ENCODE measurements at regions not wholly inside any gene's neighbourhood (a gene's known extent, or its start where the extent isn't known, plus 50 kb on each side); places are given as distances from the start of the nearest gene placed in this dataset.

DNA sequence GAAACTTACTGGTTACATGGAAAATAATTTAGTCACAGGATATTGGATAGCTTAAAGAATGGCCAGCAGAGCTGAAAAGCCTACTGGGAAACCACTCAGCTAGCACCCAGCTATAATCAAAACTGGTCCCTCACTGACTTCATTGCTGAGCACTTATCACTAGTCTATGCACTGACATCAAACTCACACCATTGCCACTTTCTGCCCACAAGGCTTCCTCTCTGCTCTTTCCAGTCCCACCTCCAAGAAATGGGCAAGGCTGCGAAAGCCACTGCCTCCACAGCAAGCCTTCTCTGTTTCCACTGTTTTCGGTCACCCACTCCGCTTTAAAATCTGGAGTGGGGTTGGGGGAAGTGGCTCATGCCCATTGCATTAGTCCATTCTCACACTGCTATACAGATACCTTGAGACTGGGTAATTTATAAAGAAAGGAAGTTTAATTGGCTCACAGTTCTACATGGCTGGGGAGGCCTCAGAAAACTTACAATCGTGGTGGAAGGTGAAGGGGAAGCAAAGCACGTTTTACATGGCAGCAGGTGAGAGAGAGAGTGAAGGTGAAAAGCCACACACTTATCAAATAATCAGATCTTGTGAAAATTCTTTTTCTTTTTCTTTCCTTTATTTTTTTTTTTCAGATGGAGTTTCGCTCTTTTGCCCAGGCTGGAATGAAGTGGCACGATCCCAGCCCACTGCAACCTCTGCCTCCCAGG is 77.0 kb upstream of the CERS6 start:
- no peaks in the 10 kb centered on the region for H3K4me1 ChIP-seq (ENCODE audit: control insufficient read depth, insufficient read depth, low read length)
- H3K27me3 ChIP-seq (replicated peaks in 1 of 2; ENCODE audit: control insufficient read depth in 2 of 2, insufficient read depth in 2 of 2, low read length in 1 of 2): no peaks in the 10 kb centered on the region
- H3K9me3 ChIP-seq (replicated peaks; ENCODE audit: control insufficient read depth, insufficient read depth, low read length): no peaks in the 10 kb centered on the region; the same call in 2 of the 3 replicates
- 55% methylated on average over 6 of the region's 7 CpGs for WGBS (ENCODE audit: insufficient coverage, insufficient replicate concordance, low lambda C conversion rate, missing lambda C conversion rate)
- ATAC-seq: no peak
- H3K4me3 ChIP-seq: no peak overlapping the region
- H3K27ac ChIP-seq (ENCODE audit: control insufficient read depth, insufficient read depth): no peak overlapping the region
- TF ChIP-seq LARP7 (IDR thresholded peaks at IDR 0.05) (no peak), SUPT20H (IDR thresholded peaks at IDR 0.05; ENCODE audit: borderline replicate concordance, control insufficient read depth, low read depth, low read length) (no peak), SMARCA5 (IDR thresholded peaks at IDR 0.05) (no peak), SUZ12 (IDR thresholded peaks at IDR 0.05; ENCODE audit: unreplicated experiment) (no peak), ZNF622 (IDR thresholded peaks at IDR 0.05) (no peak)
- TF ChIP-seq, protein P1, sequence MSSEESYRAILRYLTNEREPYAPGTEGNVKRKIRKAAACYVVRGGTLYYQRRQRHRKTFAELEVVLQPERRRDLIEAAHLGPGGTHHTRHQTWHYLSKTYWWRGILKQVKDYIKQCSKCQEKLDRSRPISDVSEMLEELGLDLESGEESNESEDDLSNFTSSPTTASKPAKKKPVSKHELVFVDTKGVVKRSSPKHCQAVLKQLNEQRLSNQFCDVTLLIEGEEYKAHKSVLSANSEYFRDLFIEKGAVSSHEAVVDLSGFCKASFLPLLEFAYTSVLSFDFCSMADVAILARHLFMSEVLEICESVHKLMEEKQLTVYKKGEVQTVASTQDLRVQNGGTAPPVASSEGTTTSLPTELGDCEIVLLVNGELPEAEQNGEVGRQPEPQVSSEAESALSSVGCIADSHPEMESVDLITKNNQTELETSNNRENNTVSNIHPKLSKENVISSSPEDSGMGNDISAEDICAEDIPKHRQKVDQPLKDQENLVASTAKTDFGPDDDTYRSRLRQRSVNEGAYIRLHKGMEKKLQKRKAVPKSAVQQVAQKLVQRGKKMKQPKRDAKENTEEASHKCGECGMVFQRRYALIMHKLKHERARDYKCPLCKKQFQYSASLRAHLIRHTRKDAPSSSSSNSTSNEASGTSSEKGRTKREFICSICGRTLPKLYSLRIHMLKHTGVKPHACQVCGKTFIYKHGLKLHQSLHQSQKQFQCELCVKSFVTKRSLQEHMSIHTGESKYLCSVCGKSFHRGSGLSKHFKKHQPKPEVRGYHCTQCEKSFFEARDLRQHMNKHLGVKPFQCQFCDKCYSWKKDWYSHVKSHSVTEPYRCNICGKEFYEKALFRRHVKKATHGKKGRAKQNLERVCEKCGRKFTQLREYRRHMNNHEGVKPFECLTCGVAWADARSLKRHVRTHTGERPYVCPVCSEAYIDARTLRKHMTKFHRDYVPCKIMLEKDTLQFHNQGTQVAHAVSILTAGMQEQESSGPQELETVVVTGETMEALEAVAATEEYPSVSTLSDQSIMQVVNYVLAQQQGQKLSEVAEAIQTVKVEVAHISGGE (CRISPR knock-in tag; IDR thresholded peaks at IDR 0.05): no peak
- TF ChIP-seq, protein P2, sequence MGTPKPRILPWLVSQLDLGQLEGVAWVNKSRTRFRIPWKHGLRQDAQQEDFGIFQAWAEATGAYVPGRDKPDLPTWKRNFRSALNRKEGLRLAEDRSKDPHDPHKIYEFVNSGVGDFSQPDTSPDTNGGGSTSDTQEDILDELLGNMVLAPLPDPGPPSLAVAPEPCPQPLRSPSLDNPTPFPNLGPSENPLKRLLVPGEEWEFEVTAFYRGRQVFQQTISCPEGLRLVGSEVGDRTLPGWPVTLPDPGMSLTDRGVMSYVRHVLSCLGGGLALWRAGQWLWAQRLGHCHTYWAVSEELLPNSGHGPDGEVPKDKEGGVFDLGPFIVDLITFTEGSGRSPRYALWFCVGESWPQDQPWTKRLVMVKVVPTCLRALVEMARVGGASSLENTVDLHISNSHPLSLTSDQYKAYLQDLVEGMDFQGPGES (IDR thresholded peaks at IDR 0.05): no peak
- TF ChIP-seq, protein P3, sequence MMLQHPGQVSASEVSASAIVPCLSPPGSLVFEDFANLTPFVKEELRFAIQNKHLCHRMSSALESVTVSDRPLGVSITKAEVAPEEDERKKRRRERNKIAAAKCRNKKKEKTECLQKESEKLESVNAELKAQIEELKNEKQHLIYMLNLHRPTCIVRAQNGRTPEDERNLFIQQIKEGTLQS (IDR thresholded peaks at IDR 0.05; ENCODE audit: borderline replicate concordance, extremely low read depth, low read depth, low read length): no peak
- H3K9ac ChIP-seq (ENCODE audit: control insufficient read depth, insufficient read depth, low read length): no peak overlapping the region
- no TSS peak for BruUV-seq (replicated peaks)
- no peaks in the 10 kb centered on the region for H3K79me2 ChIP-seq (ENCODE audit: control insufficient read depth, insufficient read depth, low read length)
- H4K20me1 ChIP-seq (ENCODE audit: control insufficient read depth, insufficient read depth): no peaks in the 10 kb centered on the region
- H3K4me2 ChIP-seq (ENCODE audit: control insufficient read depth, insufficient read depth): no peak overlapping the region
- FAIRE-seq: no peak
- no peak overlapping the region for H2AFZ ChIP-seq (ENCODE audit: control insufficient read depth, low read depth, low read length)
- intact Hi-C loops (cut with micrococcal nuclease; ENCODE audit: unreplicated experiment) (no loop called here), in situ Hi-C loops (cut with MboI) (no loop called here)
- ChIA-PET SMC1A (ENCODE audit: uncharacterized antibody, unreplicated experiment) (no interaction called here), RAD21 (ENCODE audit: unreplicated experiment) (no interaction called here), CTCF (no interaction called here), POLR2A (no interaction called here)
- DNase-seq (ENCODE audit: low read depth, low spot score): no peak
- H3K36me3 ChIP-seq (ENCODE audit: control insufficient read depth in 2 of 2, insufficient read depth in 2 of 2, low read length in 1 of 2): no peaks in the 10 kb centered on the region
